ENCODE measurements at regions not wholly inside any gene's neighbourhood (a gene's known extent, or its start where the extent isn't known, plus 50 kb on each side); places are given as distances from the start of the nearest gene placed in this dataset.

DNA sequence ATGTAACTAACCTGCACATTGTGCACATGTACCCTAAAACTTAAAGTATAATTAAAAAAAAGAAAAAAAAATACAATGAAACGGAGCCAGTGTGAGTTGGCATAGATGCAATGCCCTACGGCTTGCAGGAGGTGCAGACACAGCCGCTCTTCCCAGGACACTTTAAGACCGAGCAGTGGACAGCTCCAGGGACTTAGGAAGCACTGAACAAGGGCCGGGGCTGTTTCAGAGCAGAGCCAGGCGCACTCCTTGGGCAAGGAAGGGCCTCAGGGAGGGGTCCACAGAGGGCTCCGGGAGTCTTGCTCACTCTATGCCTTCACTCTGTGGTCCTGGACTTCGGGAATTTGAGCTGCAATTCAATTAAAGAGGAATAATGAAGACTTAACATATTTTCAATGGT, 355.3 kb downstream of the TCERG1L start:
- Histone ChIP-seq H3K4me1 (ENCODE audit: insufficient read depth, low read length, poor library complexity, severe bottlenecking) (no peaks in the 10 kb centered on the region), H3K9me3 (ENCODE audit: low read depth, low read length, poor library complexity, severe bottlenecking) (no peaks in the 10 kb centered on the region), H3K27ac (ENCODE audit: low read depth, low read length, poor library complexity, severe bottlenecking) (no peak overlapping the region), H3K27me3 (replicated peaks; ENCODE audit: insufficient read depth, low read depth, low read length, poor library complexity) (no peaks in the 10 kb centered on the region), H3K36me3 (ENCODE audit: insufficient read depth, low read length, poor library complexity, severe bottlenecking) (no peaks in the 10 kb centered on the region), H3K4me3 (ENCODE audit: low read depth, low read length, poor library complexity, severe bottlenecking) (no peak overlapping the region)
- DNase-seq (ENCODE audit: low spot score): no peak
- no TSS peak for BruUV-seq (replicated peaks)
- intact Hi-C loops (cut with micrococcal nuclease; ENCODE audit: unreplicated experiment): no loop called here
- ChIA-PET CTCF (no interaction called here), POLR2A (ENCODE audit: low non-redundant PET) (no interaction called here)
- TF ChIP-seq EZH2 (IDR thresholded peaks at IDR 0.05; ENCODE audit: borderline replicate concordance, low read depth, low read length, poor library complexity, severe bottlenecking) (no peak), CTCF (conservative IDR thresholded peaks at IDR 0.05; ENCODE audit: low read depth, low read length) (no peak)

GRCh38 chr10:130957423-130957822, 354.1 kb downstream of the TCERG1L start:
- H3K27ac ChIP-seq (ENCODE audit: low read depth, low read length, poor library complexity, severe bottlenecking): no peak overlapping the region
- no TSS peak for BruUV-seq (replicated peaks)
- POLR2A ChIA-PET (ENCODE audit: low non-redundant PET): no interaction called here
- H3K36me3 ChIP-seq (ENCODE audit: insufficient read depth, low read length, poor library complexity, severe bottlenecking): no peaks in the 10 kb centered on the region
- TF ChIP-seq CTCF (conservative IDR thresholded peaks at IDR 0.05; ENCODE audit: low read depth, low read length) (no peak), EZH2 (IDR thresholded peaks at IDR 0.05; ENCODE audit: borderline replicate concordance, low read depth, low read length, poor library complexity, severe bottlenecking) (no peak)
- no peaks in the 10 kb centered on the region for H3K27me3 ChIP-seq (replicated peaks; ENCODE audit: insufficient read depth, low read depth, low read length, poor library complexity)
- CTCF ChIA-PET: no interaction called here
- H3K4me1 ChIP-seq (ENCODE audit: insufficient read depth, low read length, poor library complexity, severe bottlenecking): no peaks in the 10 kb centered on the region
- intact Hi-C loops (cut with micrococcal nuclease; ENCODE audit: unreplicated experiment): no loop called here
- DNase-seq (ENCODE audit: low spot score): no peak
- H3K4me3 ChIP-seq (ENCODE audit: low read depth, low read length, poor library complexity, severe bottlenecking): no peak overlapping the region
- H3K9me3 ChIP-seq (ENCODE audit: low read depth, low read length, poor library complexity, severe bottlenecking): no peaks in the 10 kb centered on the region

DNA sequence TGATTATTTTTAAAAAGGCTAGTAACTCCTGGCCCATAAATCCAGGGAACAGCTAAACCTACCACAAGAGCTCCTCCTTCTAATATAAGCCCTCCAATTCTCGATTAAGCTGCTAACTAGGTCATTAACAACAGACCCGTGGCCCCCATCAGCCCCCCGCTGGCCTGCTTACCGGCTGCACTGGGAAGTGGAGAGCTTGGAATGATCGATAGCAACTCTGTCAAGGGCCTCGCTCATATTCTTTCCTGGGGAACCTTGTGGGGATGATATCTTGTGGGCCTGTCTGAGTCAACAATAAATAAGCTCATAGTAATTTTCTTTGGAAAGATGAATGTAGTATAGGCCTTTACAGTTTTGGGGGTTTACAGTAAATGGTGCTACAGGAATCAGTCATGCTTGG, 353.5 kb downstream of the TCERG1L start:
- no peak for DNase-seq (ENCODE audit: low spot score)
- no TSS peak for BruUV-seq (replicated peaks)
- intact Hi-C loops (cut with micrococcal nuclease; ENCODE audit: unreplicated experiment): no loop called here
- CTCF ChIA-PET: no interaction called here
- H3K36me3 ChIP-seq (ENCODE audit: insufficient read depth, low read length, poor library complexity, severe bottlenecking): no peaks in the 10 kb centered on the region
- H3K4me1 ChIP-seq (ENCODE audit: insufficient read depth, low read length, poor library complexity, severe bottlenecking): no peaks in the 10 kb centered on the region
- H3K9me3 ChIP-seq (ENCODE audit: low read depth, low read length, poor library complexity, severe bottlenecking): no peaks in the 10 kb centered on the region
- no peak overlapping the region for H3K4me3 ChIP-seq (ENCODE audit: low read depth, low read length, poor library complexity, severe bottlenecking)
- POLR2A ChIA-PET (ENCODE audit: low non-redundant PET): no interaction called here
- H3K27me3 ChIP-seq (replicated peaks; ENCODE audit: insufficient read depth, low read depth, low read length, poor library complexity): no peaks in the 10 kb centered on the region
- no peak for TF ChIP-seq CTCF (conservative IDR thresholded peaks at IDR 0.05; ENCODE audit: low read depth, low read length)
- no peak for TF ChIP-seq EZH2 (IDR thresholded peaks at IDR 0.05; ENCODE audit: borderline replicate concordance, low read depth, low read length, poor library complexity, severe bottlenecking)
- H3K27ac ChIP-seq (ENCODE audit: low read depth, low read length, poor library complexity, severe bottlenecking): no peak overlapping the region

Data from A673 (cell line).